Trophoblast cell (in vitro differentiated cells and primary cell): ENCODE measurements at regions not wholly inside any gene's neighbourhood (a gene's known extent, or its start where the extent isn't known, plus 50 kb on each side); places are given as distances from the start of the nearest gene placed in this dataset.

Experiments
- DNase-seq, 2 donors: peaks; one replicate each; pipeline ENCODE4 v3.0.0-alpha.2; 2016
- H2AFZ ChIP-seq: 2 replicates; pipeline ENCODE4 v1.6.1; 2013; ENCODE audit warnings: low read length, moderate library complexity, mild to moderate bottlenecking; ENCODE audit not compliant: insufficient read depth, poor library complexity
- H2AK5ac ChIP-seq: 2 replicates; pipeline ENCODE4 v1.6.1; 2013; ENCODE audit warnings: mild to moderate bottlenecking, low read length
- H2BK120ac ChIP-seq: 2 replicates; pipeline ENCODE4 v1.6.1; 2013; ENCODE audit warnings: low read length, mild to moderate bottlenecking, moderate library complexity; ENCODE audit not compliant: insufficient read depth, poor library complexity
- H2BK12ac ChIP-seq: 2 replicates; pipeline ENCODE4 v1.6.1; 2013; ENCODE audit warnings: mild to moderate bottlenecking, low read length, moderate library complexity
- H2BK5ac ChIP-seq: 2 replicates; pipeline ENCODE4 v1.6.1; 2013; ENCODE audit warnings: low read length, low read depth, moderate library complexity, mild to moderate bottlenecking; ENCODE audit not compliant: poor library complexity
- H3K14ac ChIP-seq: 2 replicates; pipeline ENCODE4 v1.6.1; 2013; ENCODE audit warnings: mild to moderate bottlenecking, low read length
- H3K18ac ChIP-seq: 2 replicates; pipeline ENCODE4 v1.6.1; 2013; ENCODE audit warnings: mild to moderate bottlenecking, low read length
- H3K23ac ChIP-seq: 2 replicates; pipeline ENCODE4 v1.6.1; 2013; ENCODE audit warnings: low read length
- H3K27ac ChIP-seq: 2 replicates; pipeline ENCODE4 v1.5.1; 2013; ENCODE audit warnings: low read depth, mild to moderate bottlenecking, inconsistent platforms, low read length, moderate library complexity
- H3K27me3 ChIP-seq: 2 replicates; pipeline ENCODE4 v1.6.1; 2013; ENCODE audit warnings: inconsistent platforms, mild to moderate bottlenecking, low read length, moderate library complexity; ENCODE audit not compliant: insufficient read depth
- H3K36me3 ChIP-seq, 2 experiments: 1 replicate in 1 of 2; 2 replicates in 1 of 2; pipeline ENCODE4 v1.6.1; 2013; ENCODE audit warnings: low read length in 2 of 2, mild to moderate bottlenecking in 2 of 2, moderate library complexity in 1 of 2; ENCODE audit not compliant: insufficient read depth in 2 of 2, control insufficient read depth in 1 of 2
- H3K4ac ChIP-seq: 2 replicates; pipeline ENCODE4 v1.6.1; 2013; ENCODE audit warnings: low read depth, mild to moderate bottlenecking, low read length, moderate library complexity
- H3K4me1 ChIP-seq, 2 experiments: 1 replicate in 1 of 2; 2 replicates in 1 of 2; pipeline ENCODE4 v1.6.1; 2013; ENCODE audit warnings: low read length in 2 of 2, mild to moderate bottlenecking in 2 of 2, moderate library complexity in 1 of 2; ENCODE audit not compliant: insufficient read depth in 2 of 2, control insufficient read depth in 1 of 2
- H3K4me2 ChIP-seq: 2 replicates; pipeline ENCODE4 v1.6.1; 2013; ENCODE audit warnings: inconsistent platforms, mild to moderate bottlenecking, low read length, moderate library complexity
- H3K4me3 ChIP-seq: 2 replicates; pipeline ENCODE4 v1.5.1; 2013; ENCODE audit warnings: mild to moderate bottlenecking, low read depth, low read length, inconsistent platforms
- H3K79me1 ChIP-seq: one replicate; pipeline ENCODE4 v1.6.1; 2013; ENCODE audit warnings: low read length
- H3K79me2 ChIP-seq: 2 replicates; pipeline ENCODE4 v1.6.1; 2013; ENCODE audit warnings: low read length, mild to moderate bottlenecking; ENCODE audit not compliant: control insufficient read depth, insufficient read depth, poor library complexity
- H3K9ac ChIP-seq: 2 replicates; pipeline ENCODE4 v1.6.1; 2013; ENCODE audit warnings: mild to moderate bottlenecking, low read length
- H3K9me3 ChIP-seq: 2 replicates; pipeline ENCODE4 v1.6.1; 2013; ENCODE audit warnings: low read depth, mild to moderate bottlenecking, control low read depth, inconsistent platforms, low read length; ENCODE audit not compliant: insufficient read depth
- H4K12ac ChIP-seq: 2 replicates; pipeline ENCODE4 v1.6.1; 2013; ENCODE audit warnings: low read depth, mild to moderate bottlenecking, low read length, moderate library complexity
- H4K8ac ChIP-seq: 2 replicates; pipeline ENCODE4 v1.6.1; 2013; ENCODE audit warnings: low read depth, mild to moderate bottlenecking, low read length, moderate library complexity
- H4K91ac ChIP-seq: one replicate; pipeline ENCODE4 v1.6.1; 2013; ENCODE audit warnings: low read depth, mild to moderate bottlenecking, low read length, moderate library complexity
- WGBS: extraction: QIAGEN DNeasy Blood & Tissue Kit; methylation state at CpG from one replicate; pipeline ENCODE4 v1.1.7; 2013; ENCODE audit warnings: missing lambda C conversion rate; ENCODE audit not compliant: insufficient read length, insufficient coverage; ENCODE audit errors: extremely low coverage; 5-methylcytosine and 5-hydroxymethylcytosine counted together

DNA sequence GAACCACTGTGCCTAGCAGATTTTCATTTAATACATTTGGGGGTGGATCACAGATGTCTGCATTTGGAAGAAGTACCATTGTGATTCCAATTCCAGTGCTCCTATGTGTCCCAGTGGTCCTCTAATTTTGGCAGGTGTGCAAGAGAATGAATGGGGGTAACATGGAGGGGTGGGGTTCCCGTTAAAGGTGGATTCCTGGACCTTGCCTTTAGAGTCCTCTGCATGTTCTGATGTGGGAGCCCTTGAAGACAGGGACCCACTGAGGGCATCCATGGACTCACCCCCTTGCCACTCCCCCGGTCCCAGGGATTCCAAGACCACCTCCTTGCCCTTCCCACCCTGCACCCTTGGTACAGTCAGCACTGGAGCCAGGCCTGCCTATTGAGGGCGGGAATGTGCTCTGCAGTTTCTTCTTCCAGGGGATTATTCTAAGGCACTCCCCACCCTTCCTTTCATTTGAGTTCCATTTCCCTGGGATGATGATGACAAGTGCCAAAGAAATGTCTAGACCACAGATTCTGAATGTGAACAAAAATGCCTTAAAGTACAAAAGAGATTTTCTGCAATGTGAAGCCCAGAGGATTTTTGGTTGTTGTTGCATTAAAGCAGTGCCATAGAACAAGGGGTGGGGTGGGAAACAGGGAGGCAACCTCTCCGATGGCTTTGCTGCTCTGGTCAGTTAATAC is 119.4 kb upstream of the PTCH1 start:
- H3K79me2 ChIP-seq, result no peaks in the 10 kb centered on the region
- no peak overlapping the region for H2BK12ac ChIP-seq
- no peak for DNase-seq
- no peaks in the 10 kb centered on the region for H3K27me3 ChIP-seq
- peak overlapping the region; percentile 20 for H4K91ac ChIP-seq
- no peak overlapping the region for H3K4me2 ChIP-seq
- H4K12ac ChIP-seq, result no peak overlapping the region
- H3K4me3 ChIP-seq, result no peak overlapping the region
- H3K14ac ChIP-seq, result no peak overlapping the region
- no peak overlapping the region for H3K23ac ChIP-seq
- no peak overlapping the region for H2BK5ac ChIP-seq
- H3K36me3 ChIP-seq, result no peaks in the 10 kb centered on the region
- WGBS, result no CpG with 5 or more reads among the region's 4 CpGs
- peaks cover 6% of the 10 kb centered on the region for H3K79me1 ChIP-seq
- no peak overlapping the region for H4K8ac ChIP-seq
- H3K4ac ChIP-seq, result no peak overlapping the region
- H3K4me1 ChIP-seq, result peaks cover 11 to 22% of the 10 kb centered on the region in 2 experiments
- H3K27ac ChIP-seq, result no peak overlapping the region
- no peak overlapping the region for H2BK120ac ChIP-seq
- no peak overlapping the region for H3K9ac ChIP-seq
- H2AK5ac ChIP-seq, result no peak overlapping the region
- H2AFZ ChIP-seq, result no peak overlapping the region
- H3K9me3 ChIP-seq, result no peaks in the 10 kb centered on the region
- H3K18ac ChIP-seq, result no peak overlapping the region

DNA sequence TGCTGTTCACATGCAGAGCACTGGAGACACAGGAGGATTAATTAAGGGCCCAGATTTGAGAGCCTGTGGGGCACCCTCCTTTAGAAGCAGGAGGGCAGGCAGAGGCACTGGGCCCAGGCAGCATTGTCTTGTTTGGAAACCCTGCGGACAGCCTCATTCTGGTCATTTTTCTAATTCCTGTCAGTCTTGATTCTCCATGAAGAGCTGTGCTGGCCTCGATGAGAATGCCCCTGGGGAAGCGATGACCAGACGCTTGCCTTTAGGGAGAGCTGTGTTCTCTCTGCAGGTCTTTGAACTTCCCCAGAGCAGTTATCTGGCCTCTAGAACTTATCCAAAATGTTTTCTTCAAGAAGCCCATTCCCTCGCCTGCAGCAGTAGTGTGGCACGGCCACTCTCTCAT is 117.8 kb upstream of the PTCH1 start:
- no peaks in the 10 kb centered on the region for H3K9me3 ChIP-seq
- no peak overlapping the region for H2BK5ac ChIP-seq
- no peak overlapping the region for H4K12ac ChIP-seq
- no peaks in the 10 kb centered on the region for H3K27me3 ChIP-seq
- H3K4me3 ChIP-seq, result no peak overlapping the region
- no CpG with 5 or more reads among the region's 6 CpGs for WGBS
- H3K4me2 ChIP-seq, result peak overlapping the region; percentile 28
- peak overlapping the region; percentile 69 for H3K27ac ChIP-seq
- peaks cover 11 to 22% of the 10 kb centered on the region in 2 experiments for H3K4me1 ChIP-seq
- no peak overlapping the region for H2AFZ ChIP-seq
- peak; percentile 80 to 82 for DNase-seq
- no peak overlapping the region for H2BK120ac ChIP-seq
- no peak overlapping the region for H3K18ac ChIP-seq
- H3K79me1 ChIP-seq, result peaks cover 6% of the 10 kb centered on the region
- H3K79me2 ChIP-seq, result no peaks in the 10 kb centered on the region
- H3K23ac ChIP-seq, result no peak overlapping the region
- no peak overlapping the region for H3K9ac ChIP-seq
- H3K14ac ChIP-seq, result no peak overlapping the region
- no peak overlapping the region for H3K4ac ChIP-seq
- no peak overlapping the region for H4K91ac ChIP-seq
- H3K36me3 ChIP-seq, result no peaks in the 10 kb centered on the region
- no peak overlapping the region for H4K8ac ChIP-seq
- no peak overlapping the region for H2BK12ac ChIP-seq
- no peak overlapping the region for H2AK5ac ChIP-seq

DNA sequence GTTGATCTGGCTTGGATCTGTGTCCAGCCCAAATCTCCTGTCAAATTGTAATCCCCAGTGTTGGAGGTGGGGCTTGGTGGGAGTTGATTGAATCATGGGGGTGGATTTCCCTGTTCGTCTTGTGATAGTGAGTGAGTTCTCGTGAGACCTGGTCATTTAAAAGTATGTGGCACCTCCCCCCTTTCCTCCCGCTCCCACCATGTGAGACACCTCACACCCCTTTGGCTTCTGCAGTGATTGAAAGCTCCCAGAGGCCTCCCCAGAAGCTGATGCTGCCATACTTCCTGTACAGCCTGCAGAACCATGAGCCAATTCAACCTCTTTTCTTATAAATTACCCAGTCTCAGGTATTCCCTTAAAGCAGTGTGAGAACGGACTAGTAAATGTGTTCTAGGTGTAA is 117.3 kb upstream of the PTCH1 start:
- Histone ChIP-seq H4K12ac (no peak overlapping the region), H3K4me1 (peaks cover 11 to 22% of the 10 kb centered on the region in 2 experiments), H4K8ac (peak overlapping the region; percentile 14), H2BK120ac (peak overlapping the region; percentile 74), H3K27ac (peak overlapping the region; percentile 67), H3K79me2 (no peaks in the 10 kb centered on the region), H3K36me3 (no peaks in the 10 kb centered on the region), H3K27me3 (no peaks in the 10 kb centered on the region), H2BK5ac (peak overlapping the region; percentile 70), H3K9me3 (no peaks in the 10 kb centered on the region), H3K79me1 (peaks cover 6% of the 10 kb centered on the region), H2BK12ac (peak overlapping the region; percentile 78), H2AK5ac (peak overlapping the region; percentile 77), H3K4me3 (no peak overlapping the region), H4K91ac (peak overlapping the region; percentile 84), H3K4ac (no peak overlapping the region), H3K9ac (no peak overlapping the region), H3K4me2 (peak overlapping the region; percentile 28), H3K23ac (no peak overlapping the region), H2AFZ (no peak overlapping the region), H3K14ac (no peak overlapping the region), H3K18ac (peak overlapping the region; percentile 76)
- no peak for DNase-seq
- WGBS, result no CpG with 5 or more reads among the region's 4 CpGs

DNA sequence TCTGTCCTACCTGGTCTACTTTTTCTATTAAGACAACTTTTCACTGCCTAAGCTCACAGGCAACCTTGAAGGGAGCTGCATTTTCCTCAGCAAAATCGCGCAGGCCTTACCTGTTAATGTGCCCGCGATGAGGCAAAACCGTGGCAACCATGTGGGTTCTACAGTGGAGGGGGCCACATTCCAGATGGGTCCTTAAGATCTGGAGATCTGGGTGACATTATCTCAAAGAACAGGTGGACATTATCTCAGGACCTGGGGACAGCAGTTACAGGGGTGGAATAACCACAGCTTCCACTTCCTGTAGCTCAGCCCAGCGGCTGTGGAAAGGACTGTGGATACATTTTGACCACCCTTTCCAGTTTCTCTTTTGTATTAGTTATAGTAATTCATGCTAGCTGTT is 112.8 kb upstream of the PTCH1 start:
- Histone ChIP-seq H3K14ac (no peak overlapping the region), H4K12ac (no peak overlapping the region), H3K79me2 (no peaks in the 10 kb centered on the region), H3K4me3 (no peak overlapping the region), H3K9ac (no peak overlapping the region), H2BK120ac (no peak overlapping the region), H2BK5ac (no peak overlapping the region), H3K4ac (no peak overlapping the region), H2AFZ (no peak overlapping the region), H3K36me3 (no peaks in the 10 kb centered on the region), H4K91ac (no peak overlapping the region), H2BK12ac (no peak overlapping the region), H3K9me3 (no peaks in the 10 kb centered on the region), H4K8ac (no peak overlapping the region), H3K27ac (no peak overlapping the region), H3K27me3 (no peaks in the 10 kb centered on the region), H3K23ac (no peak overlapping the region), H3K18ac (no peak overlapping the region), H3K4me2 (no peak overlapping the region), H2AK5ac (no peak overlapping the region), H3K79me1 (peaks cover 4% of the 10 kb centered on the region), H3K4me1 (peaks cover 13 to 22% of the 10 kb centered on the region in 2 experiments)
- WGBS, result no CpG with 5 or more reads among the region's 6 CpGs
- no peak for DNase-seq
